Psoas muscle (tissue), 7 donors: ENCODE measurements at regions not wholly inside any gene's neighbourhood (a gene's known extent, or its start where the extent isn't known, plus 50 kb on each side); places are given as distances from the start of the nearest gene placed in this dataset.

Experiments used
- ATAC-seq, 4 donors: fragments of 200-7000 bp; cut with Tn5 transposase; one replicate each; pipeline ENCODE4 v1.9.1; 2020; ENCODE audit warnings: moderate library complexity in 3 of 4, mild to moderate bottlenecking in 2 of 4
- DNase-seq, 2 donors: peaks; one replicate each; pipeline ENCODE4 v3.0.0-alpha.2; 2020
- H3K27ac ChIP-seq: fragments of 200-600 bp; one replicate; pipeline ENCODE4 v1.8.0; 2022
- H3K27me3 ChIP-seq, 3 donors: fragments of 200-600 bp in 1 of 3; one replicate each; pipeline versions ENCODE4 v1.6.1 to v1.8.0; 2013 to 2022; ENCODE audit warnings: low read length in 2 of 3, mild to moderate bottlenecking in 2 of 3, moderate library complexity in 1 of 3; ENCODE audit not compliant: insufficient read depth in 3 of 3
- H3K36me3 ChIP-seq, 2 donors: fragments of 200-600 bp in 1 of 2; one replicate each; pipeline versions ENCODE4 v1.6.1 to v1.8.0; 2013 to 2022; ENCODE audit warnings: low read depth in 1 of 2, mild to moderate bottlenecking in 1 of 2, moderate library complexity in 1 of 2; ENCODE audit not compliant: insufficient read depth in 1 of 2
- H3K4me1 ChIP-seq: fragments of 200-600 bp; one replicate; pipeline ENCODE4 v1.8.0; 2022
- H3K4me3 ChIP-seq: fragments of 200-600 bp; one replicate; pipeline ENCODE4 v1.8.0; 2022; ENCODE audit warnings: mild to moderate bottlenecking
- H3K9me3 ChIP-seq: fragments of 200-600 bp; one replicate; pipeline ENCODE4 v1.8.0; 2022
- WGBS, 3 donors: extraction: QIAGEN DNeasy Blood & Tissue Kit; methylation state at CpG; one replicate each; pipeline versions ENCODE4 v1.1.6 to v1.1.7; 2013; 5-methylcytosine and 5-hydroxymethylcytosine counted together
- intact Hi-C, 2 donors: fragments of 100-400 bp; cut with DNase I; formaldehyde crosslinking; loops; one replicate each; pipeline versions ENCODE4 v1.11.0 to v1.14.2; 2022
- TF ChIP-seq, protein P1 (sequence below): fragments of 200-600 bp; IDR thresholded peaks from one replicate; pipeline ENCODE4 v1.8.0; 2022; ENCODE audit warnings: antibody characterized with exemption
- donor health status: healthy with polysubstance abuse.
- donor health status: DM: no; HTN: no; CAD: no; lungs with moderate emphysema.
- donor health status: Bipolar disorder and iron deficiency.
- donor health status: healthy.
- donor health status: DM: yes; HTN: yes; CAD: no.
- donor health status: DM: no; HTN: no; CAD: no.
- donor health status: DM: yes; HTN: yes; CAD: no.

DNA sequence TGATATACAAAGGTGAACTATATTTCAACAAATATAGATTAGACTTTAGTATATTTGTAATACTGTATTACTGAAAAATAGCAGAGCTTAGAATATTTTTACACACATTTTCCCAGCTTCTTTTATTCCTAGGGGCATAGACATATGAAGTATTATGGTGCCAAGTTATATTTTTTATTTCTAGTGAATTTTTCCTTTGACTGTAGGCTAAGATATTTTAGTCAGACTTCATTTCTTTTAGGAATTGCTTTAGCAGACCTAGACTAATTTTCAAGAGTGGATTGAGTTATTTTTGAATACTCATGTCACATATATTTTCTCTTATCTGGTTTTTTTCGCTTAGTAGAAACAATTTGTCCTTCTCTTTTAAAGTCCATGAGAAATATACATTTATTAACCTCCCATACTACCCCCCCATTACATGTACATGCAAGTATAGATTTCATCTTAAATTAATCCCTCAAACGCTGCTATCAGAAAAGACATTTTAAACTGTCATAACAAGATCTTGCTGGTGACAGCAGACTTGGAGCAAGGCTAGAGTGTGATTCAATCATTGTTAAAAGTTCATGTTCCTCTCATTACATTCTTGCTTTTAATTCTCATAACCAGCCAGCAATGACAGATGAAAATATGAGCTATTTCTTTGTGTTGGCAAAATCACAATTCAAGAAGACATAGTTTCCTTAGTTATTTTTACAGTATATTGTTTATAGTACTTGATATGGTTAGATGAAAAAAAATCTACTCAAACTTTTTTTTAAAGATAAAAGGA, 456.1 kb downstream of the AEBP2 start:
- Histone ChIP-seq H3K36me3 (no peaks in the 10 kb centered on the region), H3K9me3 (peaks cover under 1% of the 10 kb centered on the region), H3K27ac (no peak overlapping the region), H3K4me3 (no peak overlapping the region), H3K27me3 (no peaks in the 10 kb centered on the region), H3K4me1 (no peaks in the 10 kb centered on the region)
- DNase-seq, result no peak
- WGBS, 3 donors, result 49 to 52% (median 50%) methylated on average over 2 of the region's 2 CpGs
- ATAC-seq, result no peak
- intact Hi-C loops, result loop anchor here in 1 of 2 donors (10.0 kb wide), 1 partner anchor 151 kb away; no protein-coding TSS in a partner anchor
- TF ChIP-seq, protein P1, sequence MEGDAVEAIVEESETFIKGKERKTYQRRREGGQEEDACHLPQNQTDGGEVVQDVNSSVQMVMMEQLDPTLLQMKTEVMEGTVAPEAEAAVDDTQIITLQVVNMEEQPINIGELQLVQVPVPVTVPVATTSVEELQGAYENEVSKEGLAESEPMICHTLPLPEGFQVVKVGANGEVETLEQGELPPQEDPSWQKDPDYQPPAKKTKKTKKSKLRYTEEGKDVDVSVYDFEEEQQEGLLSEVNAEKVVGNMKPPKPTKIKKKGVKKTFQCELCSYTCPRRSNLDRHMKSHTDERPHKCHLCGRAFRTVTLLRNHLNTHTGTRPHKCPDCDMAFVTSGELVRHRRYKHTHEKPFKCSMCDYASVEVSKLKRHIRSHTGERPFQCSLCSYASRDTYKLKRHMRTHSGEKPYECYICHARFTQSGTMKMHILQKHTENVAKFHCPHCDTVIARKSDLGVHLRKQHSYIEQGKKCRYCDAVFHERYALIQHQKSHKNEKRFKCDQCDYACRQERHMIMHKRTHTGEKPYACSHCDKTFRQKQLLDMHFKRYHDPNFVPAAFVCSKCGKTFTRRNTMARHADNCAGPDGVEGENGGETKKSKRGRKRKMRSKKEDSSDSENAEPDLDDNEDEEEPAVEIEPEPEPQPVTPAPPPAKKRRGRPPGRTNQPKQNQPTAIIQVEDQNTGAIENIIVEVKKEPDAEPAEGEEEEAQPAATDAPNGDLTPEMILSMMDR, result no peak

DNA sequence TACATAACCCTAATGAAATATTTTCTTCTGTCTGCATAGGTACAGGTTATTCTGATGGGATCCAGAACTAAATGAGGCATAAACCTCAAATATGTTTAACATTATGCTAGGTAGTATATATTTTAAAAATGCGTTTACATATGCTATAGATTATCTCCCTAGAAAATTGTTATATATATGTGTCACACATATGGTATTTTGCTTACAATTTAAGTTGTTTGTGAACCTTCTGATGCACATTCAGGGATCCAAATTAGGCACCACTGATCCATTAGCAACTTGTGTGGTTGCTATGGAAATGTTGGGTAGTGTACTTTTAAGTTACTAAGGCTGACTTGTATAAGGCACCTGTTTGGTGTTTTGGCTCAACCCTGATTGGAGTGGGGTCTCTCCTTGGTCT, 456.7 kb downstream of the AEBP2 start:
- 83 to 93% (median 90%) methylated on average over 1 of the region's 1 CpG for WGBS, 3 donors
- no peak for DNase-seq
- Histone ChIP-seq H3K27ac (no peak overlapping the region), H3K4me1 (no peaks in the 10 kb centered on the region), H3K4me3 (no peak overlapping the region), H3K9me3 (peaks cover 2% of the 10 kb centered on the region), H3K36me3 (no peaks in the 10 kb centered on the region), H3K27me3 (no peaks in the 10 kb centered on the region)
- ATAC-seq, result no peak
- TF ChIP-seq, protein P1, result no peak
- intact Hi-C loops, result loop anchor here in 1 of 2 donors (10.0 kb wide), 1 partner anchor 151 kb away; no protein-coding TSS in a partner anchor

GRCh38 chr12:19896534-19896933, 457.2 kb downstream of the AEBP2 start:
- H3K4me3 ChIP-seq, result no peak overlapping the region
- no peaks in the 10 kb centered on the region for H3K27me3 ChIP-seq
- no peaks in the 10 kb centered on the region for H3K36me3 ChIP-seq
- no peak for DNase-seq
- peaks cover 5% of the 10 kb centered on the region for H3K9me3 ChIP-seq
- no peak overlapping the region for H3K27ac ChIP-seq
- intact Hi-C loops, result loop anchor here in 1 of 2 donors (10.0 kb wide), 1 partner anchor 152 kb away; no protein-coding TSS in a partner anchor
- no peak for ATAC-seq
- no peaks in the 10 kb centered on the region for H3K4me1 ChIP-seq
- TF ChIP-seq, protein P1, result no peak
- 79 to 88% (median 81%) methylated on average over 3 of the region's 3 CpGs for WGBS, 3 donors

DNA sequence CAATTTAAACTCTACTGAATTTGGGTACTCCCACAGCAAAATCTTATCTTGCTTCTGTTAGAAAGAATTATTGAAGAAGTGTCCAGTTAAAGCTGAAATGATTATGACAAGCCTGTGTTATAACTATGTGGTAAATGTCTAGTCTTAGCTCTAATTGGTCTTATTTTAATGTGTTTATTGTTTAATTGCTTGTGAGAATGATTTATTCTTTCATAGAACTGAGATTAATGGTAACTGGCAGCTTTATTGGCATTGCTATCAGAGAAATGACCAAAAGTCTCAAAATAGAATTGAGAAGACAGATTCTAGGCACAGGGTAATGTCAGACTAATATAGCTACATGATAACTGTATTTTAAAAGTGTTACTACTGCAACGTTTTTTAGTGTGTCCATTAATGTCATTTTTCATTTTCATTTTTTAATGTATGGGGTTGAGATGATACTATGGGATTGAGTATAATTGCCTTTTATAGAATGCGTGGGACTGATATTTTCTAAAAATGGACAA, 458.7 kb downstream of the AEBP2 start:
- Histone ChIP-seq H3K27ac (no peak overlapping the region), H3K36me3 (no peaks in the 10 kb centered on the region), H3K27me3 (no peaks in the 10 kb centered on the region), H3K4me1 (no peaks in the 10 kb centered on the region), H3K4me3 (no peak overlapping the region), H3K9me3 (peaks cover 5% of the 10 kb centered on the region)
- 52 to 60% (median 54%) methylated on average over 2 of the region's 2 CpGs for WGBS, 3 donors
- intact Hi-C loops, result loop anchor here in 1 of 2 donors (10.0 kb wide), 1 partner anchor 153 kb away; no protein-coding TSS in a partner anchor
- DNase-seq (no peak), ATAC-seq (no peak)
- TF ChIP-seq, protein P1, result no peak
